ENCODE measurements at regions not wholly inside any gene's neighbourhood (a gene's known extent, or its start where the extent isn't known, plus 50 kb on each side); places are given as distances from the start of the nearest gene placed in this dataset.

DNA sequence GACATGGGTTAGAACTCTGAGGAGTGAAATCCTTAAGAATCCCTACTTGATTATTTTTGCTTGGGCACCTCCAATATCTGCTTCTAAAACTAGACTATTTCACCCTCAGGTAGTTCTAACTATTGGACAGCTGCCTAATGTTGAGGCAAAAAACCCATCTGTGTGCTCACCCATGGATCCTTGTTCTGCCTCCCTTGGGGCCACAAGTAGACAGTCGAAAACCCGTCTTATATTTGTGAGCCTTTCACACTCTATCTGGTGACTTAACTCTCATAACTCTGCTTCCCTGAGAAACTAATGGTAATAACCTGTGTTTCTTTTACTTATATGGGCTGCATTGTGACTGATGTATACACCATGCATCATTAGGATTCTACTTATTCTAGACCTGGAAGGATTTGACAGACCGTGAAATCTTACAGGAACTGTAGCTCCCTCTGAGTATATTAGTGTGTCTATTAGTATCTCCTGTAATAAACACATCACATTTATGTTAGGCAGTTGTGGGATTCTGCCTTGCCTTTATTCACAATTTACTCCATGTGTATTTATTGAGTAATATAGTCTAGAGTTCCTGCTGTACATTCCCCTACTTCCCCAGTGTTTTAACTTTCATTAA, 94.6 kb upstream of the SGCD start:
- no peak for DNase-seq

- no peak for DNase-seq
Measured at GRCh38 chr5:156237361-156237760, 89.6 kb upstream of the SGCD start.

- DNase-seq = no peak
Measured at GRCh38 chr5:156239800-156240199, 87.2 kb upstream of the SGCD start.

DNA sequence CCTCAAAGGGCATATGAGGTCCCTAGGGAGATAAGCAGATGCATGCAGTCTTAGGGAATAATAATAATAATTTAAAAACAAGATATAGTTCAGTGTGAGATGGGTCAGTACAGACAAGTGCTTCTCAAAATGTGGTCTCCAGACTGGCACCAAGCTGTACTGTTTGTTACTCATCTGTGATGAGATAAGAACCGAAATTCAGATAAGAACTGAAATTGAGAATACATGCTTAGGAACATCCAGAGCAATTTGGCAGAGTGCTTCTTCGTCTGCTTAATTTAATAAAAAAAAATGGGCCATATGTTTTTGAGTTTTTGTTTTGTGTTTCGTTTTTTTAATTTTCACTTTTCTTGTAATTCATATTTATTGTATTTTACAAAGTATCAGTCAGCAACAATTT, 86.5 kb upstream of the SGCD start:
- DNase-seq = no peak

GRCh38 chr5:156241266-156241665, 85.7 kb upstream of the SGCD start:
- no peak for DNase-seq

GRCh38 chr5:156245895-156246294, 81.1 kb upstream of the SGCD start:
- DNase-seq = no peak

DNA sequence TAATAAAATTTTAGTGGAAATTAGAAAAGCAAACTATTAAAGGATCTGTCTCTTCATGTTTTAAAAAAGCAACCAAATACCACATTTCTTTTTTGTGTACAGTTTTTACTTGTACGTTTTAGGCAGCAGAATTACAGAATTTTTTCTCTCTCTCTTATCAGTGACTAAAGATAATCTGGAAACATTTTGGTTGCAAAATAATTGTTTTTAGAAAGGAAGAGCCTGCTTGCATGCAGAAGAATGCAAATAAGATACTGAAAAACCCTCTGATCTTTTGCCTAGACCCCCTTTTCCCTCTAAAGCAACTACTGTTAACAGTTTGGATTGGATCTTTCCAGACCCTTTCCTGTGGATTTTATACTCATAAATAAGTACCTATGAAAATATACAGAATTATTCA, 75.9 kb upstream of the SGCD start:
- DNase-seq = no peak

DNA sequence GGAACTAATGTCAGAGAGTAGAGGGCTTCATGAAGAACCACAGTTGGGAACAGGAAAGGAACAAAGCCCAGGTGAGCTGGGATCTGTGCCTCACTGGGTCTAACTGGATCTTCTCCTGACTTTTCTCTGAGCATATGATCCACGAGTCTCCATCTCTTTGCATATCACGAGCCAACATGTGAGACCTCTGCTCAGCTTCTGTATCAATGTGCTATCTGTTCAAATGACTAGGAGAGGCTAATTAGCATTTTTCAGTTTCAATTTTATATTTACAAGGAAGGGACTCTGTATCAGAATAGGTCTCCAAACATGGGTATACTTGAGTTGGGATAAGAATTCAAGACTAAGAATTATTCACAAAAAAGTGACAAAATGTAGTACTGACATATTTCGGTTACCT, 73.8 kb upstream of the SGCD start:
- no peak for DNase-seq

DNA sequence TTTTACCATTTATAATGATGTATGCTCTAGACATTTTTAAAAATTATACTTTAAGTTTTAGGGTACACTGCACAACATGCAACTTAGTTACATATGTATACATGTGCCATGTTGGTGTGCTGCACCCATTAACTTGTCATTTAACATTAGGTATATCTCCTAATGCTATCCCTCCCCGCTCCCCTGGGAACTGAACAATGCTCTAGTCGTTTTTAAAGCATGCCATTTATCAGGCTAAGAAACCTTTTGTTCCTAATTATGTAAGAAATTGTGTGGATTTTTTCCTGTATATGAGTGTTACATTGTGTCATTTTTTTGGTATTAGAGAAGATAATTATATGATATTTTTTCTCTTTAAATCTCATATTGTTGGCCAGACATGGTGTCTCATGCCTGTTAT, 72.8 kb upstream of the SGCD start:
- DNase-seq = no peak

- no peak for DNase-seq
Measured at GRCh38 chr5:156256642-156257041, 70.3 kb upstream of the SGCD start.

DNA sequence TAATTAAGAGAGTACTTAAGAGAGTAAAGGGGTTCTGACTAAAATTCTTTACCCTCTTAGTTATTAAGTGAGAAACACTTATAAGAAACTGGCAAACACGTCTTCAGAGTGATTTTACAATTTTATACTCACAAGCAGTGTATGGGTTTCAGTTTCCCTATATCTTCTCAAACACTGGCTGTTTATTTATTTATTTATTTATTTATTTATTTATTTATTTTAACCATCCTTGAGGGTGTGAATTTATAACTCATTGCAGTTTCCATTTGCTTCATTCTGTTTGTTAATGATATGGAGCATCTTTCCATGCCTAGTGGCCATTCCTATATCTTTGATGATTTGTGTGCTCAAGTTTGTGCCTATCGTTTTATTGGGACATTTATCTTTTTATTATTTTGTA, 68.0 kb upstream of the SGCD start:
- DNase-seq = no peak

DNA sequence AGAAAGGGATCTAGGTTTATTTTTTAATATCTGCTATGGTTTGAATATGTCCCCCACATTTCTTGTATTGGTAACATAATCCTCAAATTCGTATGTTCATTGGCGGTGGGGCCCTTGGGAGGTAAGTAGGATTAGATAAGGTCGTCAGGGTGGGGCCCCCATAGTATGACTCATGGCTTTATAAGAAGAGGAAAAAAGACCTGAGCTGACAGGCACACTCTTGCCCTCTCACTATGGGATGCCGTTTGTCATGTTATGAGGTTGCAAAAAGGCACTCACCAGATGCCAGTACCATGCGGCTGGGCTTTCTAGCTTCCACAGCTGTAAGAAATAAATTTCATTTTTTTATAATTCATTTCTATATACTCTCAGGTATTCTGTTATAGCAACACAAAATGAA, 67.3 kb upstream of the SGCD start:
- no peak for DNase-seq

DNA sequence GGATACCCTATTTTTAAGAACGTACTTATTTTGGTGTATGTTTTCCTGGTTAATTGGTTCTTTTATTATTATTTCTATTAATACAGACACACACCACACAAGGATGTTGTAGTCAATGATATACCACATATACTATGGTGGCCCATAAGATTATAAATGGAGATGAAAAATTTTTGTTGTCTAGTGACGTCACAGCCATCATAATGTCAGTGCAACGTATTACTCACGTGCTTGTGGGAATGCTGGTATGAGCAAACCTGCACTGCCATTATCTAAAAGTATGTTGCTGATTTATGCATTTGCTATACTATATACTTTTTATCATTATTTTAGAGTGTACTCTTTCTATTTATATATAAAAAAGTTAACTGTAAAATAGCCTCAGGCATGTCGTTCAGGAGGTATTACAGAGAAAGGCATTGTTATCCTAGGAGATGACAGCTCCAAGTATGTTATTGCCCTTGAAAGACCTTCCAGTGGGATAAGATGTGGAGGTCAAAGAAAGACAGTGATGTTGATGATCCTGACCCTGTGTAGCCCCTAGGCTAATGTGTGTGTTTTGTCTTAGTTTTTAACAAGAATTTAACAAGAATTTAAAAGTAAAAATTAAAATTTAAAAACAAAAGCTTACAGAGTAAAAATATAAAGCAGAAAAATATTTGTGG, 65.6 kb upstream of the SGCD start:
- DNase-seq = no peak

DNA sequence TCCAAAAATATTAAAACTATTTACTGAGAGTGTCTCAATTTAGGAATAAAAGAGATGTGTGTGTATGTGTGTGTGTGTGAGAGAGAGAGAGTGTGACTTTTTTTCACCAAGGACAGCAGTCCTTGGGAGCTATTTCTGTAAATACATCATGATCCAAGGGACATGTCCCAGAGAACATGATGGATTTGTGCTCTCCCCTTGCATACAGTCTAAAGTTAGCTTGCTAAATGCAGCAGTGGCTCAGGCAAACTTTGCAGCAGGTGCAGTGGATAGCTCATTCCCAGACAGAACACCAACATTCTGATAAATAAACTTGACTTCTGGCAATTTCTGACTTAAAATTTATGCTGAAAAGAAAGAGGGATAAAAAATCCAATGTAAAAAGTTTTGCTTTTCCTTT, 55.4 kb upstream of the SGCD start:
- no peak for DNase-seq

- no peak for DNase-seq
Measured at GRCh38 chr5:156272139-156272538, 54.8 kb upstream of the SGCD start.

- DNase-seq = no peak
Measured at GRCh38 chr5:156273325-156273724, 53.6 kb upstream of the SGCD start.

GRCh38 chr5:156274453-156274852, 52.5 kb upstream of the SGCD start:
- DNase-seq = no peak

All from NCI-H1105 treated with DMSO at 0.1 percent for 48 hours (cell line).